ENCODE measurements at regions not wholly inside any gene's neighbourhood (a gene's known extent, or its start where the extent isn't known, plus 50 kb on each side); places are given as distances from the start of the nearest gene placed in this dataset.
"Not testable (repeated sequence)": the region's sequence is repeated elsewhere in the genome, so short reads cannot be mapped to it uniquely, and the experiment has no call there.

DNA sequence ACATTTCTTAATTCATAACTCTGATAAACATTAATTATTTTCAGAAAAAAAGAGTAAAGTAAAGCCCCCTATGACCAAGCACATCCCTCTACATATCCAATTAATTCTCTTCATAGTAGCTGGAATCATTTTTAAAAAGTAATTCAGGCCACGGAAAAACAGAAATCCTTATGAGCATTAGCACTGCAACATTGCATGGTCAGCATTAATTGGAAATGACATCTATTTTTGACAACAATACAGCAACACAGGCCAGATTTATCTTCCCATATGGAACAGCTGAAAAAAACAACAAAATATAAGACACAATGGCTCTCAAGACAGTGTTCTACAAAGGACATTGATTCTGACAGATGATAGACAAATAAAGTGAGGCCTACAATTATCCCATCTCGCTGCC is 236.6 kb downstream of the TMA16 start:
- TF ChIP-seq, protein P1, sequence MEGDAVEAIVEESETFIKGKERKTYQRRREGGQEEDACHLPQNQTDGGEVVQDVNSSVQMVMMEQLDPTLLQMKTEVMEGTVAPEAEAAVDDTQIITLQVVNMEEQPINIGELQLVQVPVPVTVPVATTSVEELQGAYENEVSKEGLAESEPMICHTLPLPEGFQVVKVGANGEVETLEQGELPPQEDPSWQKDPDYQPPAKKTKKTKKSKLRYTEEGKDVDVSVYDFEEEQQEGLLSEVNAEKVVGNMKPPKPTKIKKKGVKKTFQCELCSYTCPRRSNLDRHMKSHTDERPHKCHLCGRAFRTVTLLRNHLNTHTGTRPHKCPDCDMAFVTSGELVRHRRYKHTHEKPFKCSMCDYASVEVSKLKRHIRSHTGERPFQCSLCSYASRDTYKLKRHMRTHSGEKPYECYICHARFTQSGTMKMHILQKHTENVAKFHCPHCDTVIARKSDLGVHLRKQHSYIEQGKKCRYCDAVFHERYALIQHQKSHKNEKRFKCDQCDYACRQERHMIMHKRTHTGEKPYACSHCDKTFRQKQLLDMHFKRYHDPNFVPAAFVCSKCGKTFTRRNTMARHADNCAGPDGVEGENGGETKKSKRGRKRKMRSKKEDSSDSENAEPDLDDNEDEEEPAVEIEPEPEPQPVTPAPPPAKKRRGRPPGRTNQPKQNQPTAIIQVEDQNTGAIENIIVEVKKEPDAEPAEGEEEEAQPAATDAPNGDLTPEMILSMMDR (IDR thresholded peaks at IDR 0.05): no peak
- ATAC-seq (ENCODE audit: insufficient number of reproducible peaks, low FRiP score, low read depth) (no peak), DNase-seq (ENCODE audit: low spot score) (no peak)
- Histone ChIP-seq H3K4me1 (ENCODE audit: control insufficient read depth in 1 of 2, low read depth in 2 of 2) (no peaks in the 10 kb centered on the region), H3K9me3 (no peaks in the 10 kb centered on the region), H3K27me3 (replicated peaks; ENCODE audit: insufficient read depth) (no peaks in the 10 kb centered on the region), H3K4me3 (no peak overlapping the region), H3K27ac (no peak overlapping the region), H3K36me3 (no peaks in the 10 kb centered on the region)

DNA sequence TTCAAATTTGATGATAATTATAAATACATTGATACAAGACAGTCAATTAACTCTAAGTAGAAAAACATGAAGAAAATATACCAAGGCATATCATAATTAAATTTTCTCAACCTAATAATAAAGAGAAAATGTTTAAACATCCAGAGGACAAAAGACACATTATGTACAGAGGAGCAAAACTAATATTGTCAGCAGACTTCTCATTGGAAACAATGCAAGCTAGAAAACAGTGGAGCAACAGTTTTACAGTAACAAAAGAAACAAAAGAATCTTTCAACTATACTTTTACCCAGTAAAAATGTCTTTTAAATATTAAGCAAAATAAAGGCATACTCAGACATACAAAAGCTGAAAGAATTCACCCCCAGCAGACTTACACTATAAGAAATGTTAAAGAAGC is 238.0 kb downstream of the TMA16 start:
- TF ChIP-seq, protein P1 (IDR thresholded peaks at IDR 0.05): no peak
- no peak for ATAC-seq (ENCODE audit: insufficient number of reproducible peaks, low FRiP score, low read depth)
- no peak for DNase-seq (ENCODE audit: low spot score)
- Histone ChIP-seq H3K27ac (no peak overlapping the region), H3K27me3 (replicated peaks; ENCODE audit: insufficient read depth) (no peaks in the 10 kb centered on the region), H3K36me3 (no peaks in the 10 kb centered on the region), H3K9me3 (no peaks in the 10 kb centered on the region), H3K4me3 (no peak overlapping the region), H3K4me1 (ENCODE audit: control insufficient read depth in 1 of 2, low read depth in 2 of 2) (no peaks in the 10 kb centered on the region)

DNA sequence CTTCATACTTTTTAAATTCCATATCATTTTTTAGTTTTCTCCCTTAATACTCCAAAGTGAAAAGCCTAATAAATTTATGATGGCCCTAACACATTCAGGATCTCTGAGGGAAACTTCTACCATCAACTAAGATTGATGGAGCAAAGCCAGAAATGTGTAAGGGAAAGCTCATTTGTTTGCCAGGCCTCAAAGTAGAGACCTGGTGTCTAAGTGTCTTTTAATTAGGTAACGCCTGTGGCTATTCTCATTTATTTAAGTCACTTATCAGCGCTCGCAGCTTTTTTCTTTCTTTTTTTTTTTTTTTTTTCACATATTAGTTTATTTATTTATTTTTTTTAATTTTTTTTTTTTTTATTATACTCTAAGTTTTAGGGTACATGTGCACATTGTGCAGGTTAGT is 242.4 kb downstream of the TMA16 start:
- ATAC-seq (ENCODE audit: insufficient number of reproducible peaks, low FRiP score, low read depth) (no peak), DNase-seq (ENCODE audit: low spot score) (no peak)
- TF ChIP-seq, protein P1 (IDR thresholded peaks at IDR 0.05): no peak
- H3K4me1 ChIP-seq (ENCODE audit: control insufficient read depth in 1 of 2, low read depth in 2 of 2): no peaks in the 10 kb centered on the region
- no peaks in the 10 kb centered on the region for H3K27me3 ChIP-seq (replicated peaks; ENCODE audit: insufficient read depth)
- no peaks in the 10 kb centered on the region for H3K36me3 ChIP-seq
- no peaks in the 10 kb centered on the region for H3K9me3 ChIP-seq
- no peak overlapping the region for H3K27ac ChIP-seq
- no peak overlapping the region for H3K4me3 ChIP-seq

DNA sequence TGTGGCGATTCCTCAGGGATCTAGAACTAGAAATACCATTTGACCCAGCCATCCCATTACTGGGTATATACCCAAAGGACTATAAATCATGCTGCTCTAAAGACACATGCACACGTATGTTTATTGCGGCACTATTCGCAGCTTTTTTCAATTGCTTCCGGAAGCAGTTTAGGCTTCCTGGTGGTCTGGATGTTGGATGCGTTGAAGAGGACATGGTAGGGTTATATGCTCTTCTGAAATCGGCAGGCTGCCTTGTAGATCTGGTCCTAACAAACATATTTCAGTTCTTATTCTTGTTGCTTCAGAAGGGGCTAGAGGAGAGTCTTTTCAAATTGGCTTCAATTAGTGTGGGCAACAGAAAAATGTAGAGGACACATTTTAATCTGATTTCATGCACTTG is 243.4 kb downstream of the TMA16 start:
- H3K27me3 ChIP-seq (replicated peaks; ENCODE audit: insufficient read depth); H3K9me3 ChIP-seq; H3K4me1 ChIP-seq (ENCODE audit: control insufficient read depth in 1 of 2, low read depth in 2 of 2); ATAC-seq (ENCODE audit: insufficient number of reproducible peaks, low FRiP score, low read depth); H3K27ac ChIP-seq; H3K36me3 ChIP-seq; H3K4me3 ChIP-seq; DNase-seq (ENCODE audit: low spot score): not testable (repeated sequence)

DNA sequence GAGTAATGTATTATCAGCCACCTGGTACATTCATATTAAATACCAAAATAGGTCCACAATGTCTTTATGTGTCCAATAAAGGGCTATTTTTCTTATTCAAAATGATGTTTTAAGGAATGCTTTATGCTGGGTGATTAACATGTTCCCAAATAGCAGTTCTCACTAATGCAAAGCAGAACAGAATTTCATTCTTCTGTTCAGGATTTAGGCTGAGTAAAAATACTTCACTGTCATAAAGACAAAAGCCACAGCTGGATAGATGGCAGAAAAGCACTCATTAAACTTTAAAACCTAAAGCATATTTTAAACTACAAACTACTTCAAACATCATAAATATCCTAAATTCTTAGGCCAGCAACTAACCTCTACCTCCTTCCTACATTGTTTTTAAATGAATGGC is 244.0 kb downstream of the TMA16 start:
- Histone ChIP-seq H3K27me3 (replicated peaks; ENCODE audit: insufficient read depth) (no peaks in the 10 kb centered on the region), H3K4me3 (no peak overlapping the region), H3K9me3 (no peaks in the 10 kb centered on the region), H3K4me1 (ENCODE audit: control insufficient read depth in 1 of 2, low read depth in 2 of 2) (no peaks in the 10 kb centered on the region), H3K27ac (no peak overlapping the region), H3K36me3 (no peaks in the 10 kb centered on the region)
- ATAC-seq (ENCODE audit: insufficient number of reproducible peaks, low FRiP score, low read depth): no peak
- DNase-seq (ENCODE audit: low spot score): no peak
- TF ChIP-seq, protein P1 (IDR thresholded peaks at IDR 0.05): no peak

DNA sequence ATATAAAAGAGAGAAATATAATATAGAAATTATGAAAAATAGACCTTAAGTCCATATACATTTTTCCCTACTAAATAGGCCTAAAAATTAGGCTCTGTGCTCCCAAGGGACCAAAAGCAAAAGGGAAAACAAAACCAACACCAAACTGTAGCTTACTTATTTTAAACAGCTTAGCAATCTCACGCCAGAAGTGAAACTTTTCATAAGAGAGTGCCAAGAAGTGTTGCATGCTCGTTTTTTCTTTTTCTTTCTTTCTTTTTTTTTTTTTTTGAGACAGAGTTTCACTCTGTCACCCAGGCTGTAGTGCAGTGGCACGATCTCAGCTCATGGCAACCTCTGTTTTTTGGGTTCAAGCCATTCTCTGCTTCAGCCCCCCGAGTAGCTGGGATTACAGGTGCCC is 250.4 kb downstream of the TMA16 start:
- Histone ChIP-seq H3K4me3 (no peak overlapping the region), H3K36me3 (no peaks in the 10 kb centered on the region), H3K27ac (no peak overlapping the region), H3K4me1 (ENCODE audit: control insufficient read depth in 1 of 2, low read depth in 2 of 2) (no peaks in the 10 kb centered on the region), H3K9me3 (no peaks in the 10 kb centered on the region), H3K27me3 (replicated peaks; ENCODE audit: insufficient read depth) (no peaks in the 10 kb centered on the region)
- TF ChIP-seq, protein P1 (IDR thresholded peaks at IDR 0.05): no peak
- no peak for ATAC-seq (ENCODE audit: insufficient number of reproducible peaks, low FRiP score, low read depth)
- DNase-seq (ENCODE audit: low spot score): no peak
